NCI-H1092 (cell line): ENCODE measurements at regions not wholly inside any gene's neighbourhood (a gene's known extent, or its start where the extent isn't known, plus 50 kb on each side); places are given as distances from the start of the nearest gene placed in this dataset.
A peak's percentile ranks its signal among the peaks of the same experiment; 100 is the strongest.

Experiments
- DNase-seq: peaks from one replicate; lab custom pipeline; 2025; lab: John Stamatoyannopoulos, UW

GRCh38 chr7:115883629-115884028, 146.9 kb downstream of the TFEC start:
- no peak for DNase-seq

DNA sequence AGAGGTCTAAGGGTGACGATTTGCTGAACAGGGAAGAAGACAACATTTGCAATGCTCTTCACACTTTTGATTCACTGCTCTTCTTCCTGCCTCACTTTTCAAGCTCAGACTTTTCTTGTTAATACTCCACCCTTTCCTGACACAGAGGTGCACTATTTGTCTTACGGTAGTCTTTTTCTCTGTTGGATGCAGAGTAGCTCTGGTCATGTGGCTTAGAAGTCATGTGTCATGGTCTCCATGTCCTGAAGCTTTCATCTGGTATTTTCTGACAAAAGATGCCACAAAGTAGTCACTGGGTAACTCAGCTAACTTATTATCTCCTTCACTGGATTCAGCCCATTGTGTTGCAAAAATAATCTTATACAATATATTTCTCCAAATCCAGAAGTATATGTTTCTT, 149.1 kb downstream of the TFEC start:
- no peak for DNase-seq

GRCh38 chr7:115879171-115879570, 151.4 kb downstream of the TFEC start:
- DNase-seq: no peak

GRCh38 chr7:115869801-115870200, 160.8 kb downstream of the TFEC start:
- no peak for DNase-seq

DNA sequence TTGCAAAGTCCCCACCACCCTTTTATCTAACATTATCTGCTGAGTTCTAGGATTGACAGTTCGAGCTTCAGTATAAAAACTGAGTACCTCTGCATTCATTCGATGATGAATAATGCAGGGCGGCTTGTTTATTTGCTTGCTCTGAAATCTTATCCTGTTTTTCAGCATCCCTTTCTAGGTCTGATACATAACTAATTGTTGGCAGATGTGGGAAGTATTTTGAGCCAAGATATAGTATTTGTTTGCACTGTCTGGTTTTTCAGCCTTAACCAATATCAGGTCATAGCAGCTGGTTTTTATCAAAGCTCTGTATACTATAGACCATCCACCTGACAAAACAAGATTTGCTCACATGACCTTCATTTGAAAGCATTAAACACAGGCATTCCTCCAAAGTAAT, 161.4 kb downstream of the TFEC start:
- no peak for DNase-seq

DNA sequence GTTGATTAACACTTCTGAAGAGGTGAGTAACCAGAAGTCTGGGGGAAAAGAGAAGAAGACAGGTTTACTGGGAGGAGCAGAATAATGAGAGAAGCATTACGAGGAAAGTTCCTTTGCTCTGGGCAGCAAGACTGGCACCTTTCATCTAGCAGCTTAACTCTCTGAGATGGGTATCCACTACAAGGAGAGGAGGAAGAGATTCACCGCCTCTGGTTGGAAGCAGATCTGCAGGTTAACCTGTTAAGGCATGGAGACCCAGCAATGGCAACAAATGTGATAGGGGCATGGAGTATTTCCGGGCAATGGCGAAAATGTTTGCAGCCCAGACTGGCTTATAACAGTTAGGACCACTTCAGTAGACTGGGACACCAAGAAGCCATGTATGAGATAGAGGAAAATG, 162.2 kb downstream of the TFEC start:
- DNase-seq: no peak

- no peak for DNase-seq
These were observed 166.5 kb downstream of the TFEC start for GRCh38 chr7:115864082-115864481.

DNA sequence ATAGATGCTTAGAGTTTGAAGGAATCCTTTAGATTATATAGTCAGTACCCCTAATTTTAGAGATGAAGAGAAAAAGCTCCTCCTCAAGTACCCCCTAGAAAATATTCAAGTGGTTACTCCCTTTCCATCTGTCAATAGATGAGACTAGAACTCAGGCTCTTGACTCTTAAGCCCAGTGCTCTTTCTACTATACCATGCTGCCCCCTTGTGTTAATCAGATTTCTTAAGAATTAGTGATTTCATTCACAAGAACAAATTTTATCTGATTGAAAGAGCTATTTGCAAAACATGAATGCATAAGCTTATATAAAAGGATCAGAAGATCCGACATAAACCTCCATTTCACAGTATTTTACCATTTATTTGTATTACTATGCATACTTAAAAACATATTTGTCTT, 179.3 kb downstream of the TFEC start:
- DNase-seq: peak; percentile 18

GRCh38 chr7:115850774-115851173, 179.8 kb downstream of the TFEC start:
- DNase-seq: no peak

GRCh38 chr7:115844857-115845256, 185.7 kb downstream of the TFEC start:
- no peak for DNase-seq

GRCh38 chr7:115840702-115841101, 189.9 kb downstream of the TFEC start:
- DNase-seq: no peak

GRCh38 chr7:115838829-115839228, 191.7 kb downstream of the TFEC start:
- DNase-seq: no peak

- DNase-seq: no peak
These were observed 199.2 kb downstream of the TFEC start for GRCh38 chr7:115831371-115831770.

DNA sequence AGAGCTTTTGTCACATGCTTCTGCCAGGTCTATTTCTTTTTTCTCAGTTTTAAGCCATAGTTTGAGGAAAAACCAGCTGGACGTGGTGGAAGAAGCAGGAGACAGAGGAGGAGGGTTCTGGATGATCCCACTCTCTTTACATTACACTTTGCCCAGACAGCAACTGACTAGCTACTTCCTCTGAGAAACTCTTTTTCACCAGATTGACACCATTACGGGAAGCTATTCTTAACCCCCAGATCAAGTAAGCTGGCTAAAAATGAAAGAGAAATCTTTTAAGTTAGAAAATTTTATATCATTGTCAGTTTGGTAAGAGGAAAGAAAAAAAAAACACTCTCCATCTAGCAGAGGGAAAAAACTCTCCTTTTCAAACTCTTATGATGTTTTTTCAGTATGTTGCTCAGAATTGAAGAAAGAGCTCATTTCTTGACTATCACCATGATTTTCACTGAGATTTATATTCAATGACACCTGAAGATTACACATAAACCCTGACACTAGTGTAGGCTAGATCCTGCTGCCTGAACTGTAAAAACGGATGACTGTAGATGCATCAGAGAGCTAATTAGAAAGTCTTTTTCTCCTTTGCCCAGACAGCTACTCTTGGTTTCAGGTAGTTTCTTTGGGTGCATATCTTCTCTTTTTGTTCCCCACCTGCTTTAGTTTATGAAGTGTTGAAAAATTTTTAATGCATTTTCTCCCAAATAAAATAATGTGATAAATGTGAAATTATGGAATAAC, 203.1 kb downstream of the TFEC start:
- no peak for DNase-seq

DNA sequence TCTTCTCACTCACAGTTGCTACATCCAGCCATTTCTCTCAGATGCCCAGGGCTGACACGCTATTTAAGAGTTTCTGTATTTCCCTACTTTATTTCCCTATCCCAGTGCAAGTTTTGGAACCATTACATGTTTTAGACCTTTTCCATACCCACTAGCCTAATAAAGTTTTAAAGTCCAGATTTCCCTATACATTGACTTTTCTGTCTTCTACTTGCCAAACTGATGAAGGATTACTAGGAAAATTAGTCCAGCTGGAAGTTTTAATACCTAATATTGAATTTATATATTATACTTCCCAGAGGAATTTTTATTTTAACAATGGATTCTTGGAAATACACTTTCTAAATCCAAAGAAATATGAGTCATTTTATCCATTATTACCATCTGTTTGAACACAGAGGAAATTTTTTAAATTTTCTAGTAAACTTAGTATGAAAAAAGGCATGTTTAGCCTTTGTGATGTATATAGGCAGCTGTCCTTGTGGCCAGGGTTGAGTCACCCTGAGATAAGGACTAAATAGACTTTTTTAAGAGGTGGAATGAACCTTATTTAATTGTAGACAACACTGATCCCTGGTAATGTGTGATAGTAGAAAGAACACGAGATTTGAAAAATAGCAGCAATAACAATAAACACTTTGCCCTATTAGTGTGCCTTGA, 205.0 kb downstream of the TFEC start:
- no peak for DNase-seq

- no peak for DNase-seq
These were observed 207.8 kb downstream of the TFEC start for GRCh38 chr7:115822801-115823200.

- no peak for DNase-seq
These were observed 208.2 kb downstream of the TFEC start for GRCh38 chr7:115822380-115822779.

DNA sequence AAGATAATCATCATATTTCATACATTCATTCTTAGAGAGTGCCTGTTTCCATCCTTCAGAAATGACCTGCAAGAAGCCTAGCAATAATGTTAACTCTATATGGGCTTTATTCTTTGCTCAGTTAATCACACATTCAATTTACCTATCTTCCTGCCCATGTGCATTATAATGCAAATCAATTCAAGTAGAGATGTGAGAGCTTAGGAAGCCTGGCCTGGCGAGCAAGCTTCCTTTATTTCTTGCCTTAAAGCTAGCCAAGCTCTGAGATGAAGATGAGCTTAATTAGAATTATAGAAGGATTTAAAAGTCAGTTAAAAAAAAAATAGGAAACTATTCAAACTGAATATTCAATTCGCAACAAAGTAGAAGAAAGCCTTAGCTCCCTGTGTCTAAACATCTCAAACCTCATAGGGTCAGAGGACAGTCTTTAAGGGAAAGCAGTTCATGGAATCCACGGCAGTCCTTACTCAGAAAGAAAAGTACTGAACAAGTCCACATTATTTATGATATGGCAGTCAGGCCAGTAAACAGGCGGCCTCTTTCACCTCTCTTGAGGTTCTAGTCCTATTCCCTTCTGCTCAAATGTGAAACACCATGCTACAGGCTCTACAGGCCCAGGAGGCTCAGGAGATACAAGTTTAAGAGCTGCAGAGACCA, 214.1 kb downstream of the TFEC start:
- no peak for DNase-seq

DNA sequence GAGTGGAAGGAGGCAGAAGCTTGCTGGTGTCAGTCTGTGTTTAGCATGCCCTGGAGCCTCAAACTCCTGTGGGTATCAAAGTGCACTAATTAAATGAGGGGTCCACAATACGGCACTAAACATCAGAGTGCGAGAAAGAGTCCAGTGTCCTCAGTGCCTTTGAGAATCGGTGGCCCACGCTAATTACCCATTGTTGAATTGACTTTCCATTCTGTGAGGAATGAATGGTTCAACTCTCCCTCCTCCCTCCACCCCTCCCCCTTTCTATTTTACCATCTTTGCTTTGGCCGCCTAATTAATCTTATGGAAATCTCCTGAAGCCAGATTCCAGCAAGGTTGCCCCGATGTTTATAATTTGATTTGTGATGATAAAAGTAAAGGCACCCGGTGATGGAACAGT, 217.8 kb downstream of the TFEC start:
- no peak for DNase-seq

DNA sequence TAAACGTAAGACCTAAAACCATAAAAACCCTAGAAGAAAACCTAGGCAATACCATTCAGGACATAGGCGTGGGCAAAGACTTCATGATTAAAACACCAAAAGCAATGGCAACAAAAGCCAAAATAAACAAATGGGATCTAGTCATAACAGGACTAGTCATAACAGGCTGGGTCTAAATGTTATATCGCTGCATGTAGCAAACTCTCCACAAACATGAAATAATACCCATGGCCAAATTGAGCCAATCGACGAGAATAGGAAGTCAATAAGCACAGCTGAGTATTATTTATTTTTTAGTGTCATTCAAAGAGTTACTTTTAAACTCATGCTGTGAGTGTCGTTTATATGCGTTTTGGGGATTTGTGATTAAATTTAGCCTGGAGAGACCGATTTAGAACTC, 225.1 kb downstream of the TFEC start:
- peak; percentile 18 for DNase-seq

- DNase-seq: no peak
These were observed 228.1 kb downstream of the TFEC start for GRCh38 chr7:115802415-115802814.

- DNase-seq: no peak
These were observed 231.1 kb downstream of the TFEC start for GRCh38 chr7:115799430-115799829.

DNA sequence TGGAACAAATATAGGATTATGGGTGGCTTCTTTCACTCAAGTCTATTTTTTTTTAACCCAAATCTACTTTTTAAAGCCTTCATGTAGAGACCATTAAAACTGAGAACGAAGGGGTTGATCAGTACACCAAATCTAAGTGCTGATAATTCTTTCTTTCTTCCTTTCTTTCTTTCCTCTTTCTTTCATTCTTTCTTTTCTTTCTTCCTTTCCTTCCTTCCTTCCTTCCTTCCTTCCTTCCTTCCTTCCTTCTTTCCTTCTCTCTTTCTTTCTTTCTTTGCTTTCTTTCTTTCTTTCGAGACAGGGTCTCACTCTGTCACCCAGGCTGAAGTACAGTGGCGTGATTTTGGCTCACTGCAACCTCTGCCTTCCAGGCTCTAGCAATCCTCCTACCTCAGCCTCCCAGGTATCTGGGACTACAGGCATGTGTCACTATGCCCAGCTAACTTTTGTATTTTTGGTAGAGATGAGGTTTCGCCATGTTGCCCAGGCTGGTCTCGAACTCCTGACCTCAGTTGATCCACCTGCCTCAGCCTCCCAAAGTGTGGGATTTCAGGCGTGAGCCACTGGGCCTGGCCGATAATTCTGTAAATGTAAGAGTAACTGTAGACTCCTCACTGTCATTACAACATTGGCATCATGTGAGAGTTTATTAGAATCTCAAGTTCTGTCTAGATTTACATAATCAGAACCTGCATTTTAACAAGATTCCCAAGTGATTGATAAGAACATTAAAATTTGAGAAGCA, 236.4 kb downstream of the TFEC start:
- DNase-seq: no peak
